Erythroblast (primary cell): ENCODE measurements at regions not wholly inside any gene's neighbourhood (a gene's known extent, or its start where the extent isn't known, plus 50 kb on each side); places are given as distances from the start of the nearest gene placed in this dataset.

ENCODE experiments used
- GATA1 ChIP-seq: IDR thresholded peaks from 2 replicates; pipeline ENCODE4 v1.6.1; 2011; ENCODE audit warnings: low read depth, mild to moderate bottlenecking, control low read depth, low read length, moderate library complexity
- POLR2A ChIP-seq: IDR thresholded peaks from 2 replicates; pipeline ENCODE4 v1.6.1; 2011; ENCODE audit warnings: mild to moderate bottlenecking, low read length

DNA sequence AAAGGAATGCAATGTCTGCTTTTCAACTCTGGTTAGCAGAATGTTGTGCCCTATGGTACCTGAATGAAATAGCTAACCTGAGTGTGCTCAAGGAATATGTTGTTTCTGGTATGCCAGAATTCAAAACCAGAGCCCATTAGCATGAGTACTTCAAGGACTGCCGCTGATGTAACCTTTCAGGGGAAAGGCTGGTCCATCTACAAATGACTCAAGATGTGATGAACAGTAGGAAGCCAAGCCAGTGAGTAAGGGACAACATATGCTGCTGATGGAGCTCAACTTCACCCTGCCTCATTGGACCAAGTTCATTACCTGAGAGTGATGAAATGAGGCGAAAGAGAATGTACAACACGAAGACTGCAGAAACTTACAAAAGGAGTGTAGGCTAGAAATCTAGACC lies 95.7 kb upstream of the BMP2 start:
- TF ChIP-seq POLR2A (no peak), GATA1 (no peak)
